Brain microvascular endothelial cell (primary cell): ENCODE measurements at regions not wholly inside any gene's neighbourhood (a gene's known extent, or its start where the extent isn't known, plus 50 kb on each side); places are given as distances from the start of the nearest gene placed in this dataset.

Experiments
- DNase-seq: peaks from one replicate; pipeline ENCODE4 v3.0.0-alpha.2; 2020
- H3K27ac ChIP-seq: fragments of 250-450 bp; sonication (Bioruptor Pico); 2 replicates; pipeline ENCODE4 v1.5.1; 2020; ENCODE audit warnings: mild to moderate bottlenecking, moderate library complexity
- H3K27me3 ChIP-seq: fragments of 250-450 bp; sonication (Bioruptor Pico); replicated peaks from 2 replicates; pipeline ENCODE4 v1.5.1; 2020; ENCODE audit warnings: mild to moderate bottlenecking
- H3K36me3 ChIP-seq: fragments of 250-450 bp; sonication (Bioruptor Pico); replicated peaks from 2 replicates; pipeline ENCODE4 v1.5.1; 2020; ENCODE audit warnings: mild to moderate bottlenecking
- H3K4me3 ChIP-seq: 2 replicates; pipeline ENCODE4 v1.5.1; 2011; ENCODE audit warnings: low read depth, mild to moderate bottlenecking, control low read depth, low read length, moderate library complexity
- CTCF ChIP-seq: IDR thresholded peaks from 2 replicates; pipeline ENCODE4 v1.5.1; 2011; ENCODE audit warnings: low read depth, mild to moderate bottlenecking, moderate library complexity, low read length, control low read depth, inconsistent platforms; ENCODE audit errors: missing control alignments
- in situ Hi-C: cut with HindIII; loops from 2 replicates; pipeline ENCODE4 v1.10.0; 2017; ENCODE audit warnings: low sequenced_read_pairs, low pct_ligation_motif_present

DNA sequence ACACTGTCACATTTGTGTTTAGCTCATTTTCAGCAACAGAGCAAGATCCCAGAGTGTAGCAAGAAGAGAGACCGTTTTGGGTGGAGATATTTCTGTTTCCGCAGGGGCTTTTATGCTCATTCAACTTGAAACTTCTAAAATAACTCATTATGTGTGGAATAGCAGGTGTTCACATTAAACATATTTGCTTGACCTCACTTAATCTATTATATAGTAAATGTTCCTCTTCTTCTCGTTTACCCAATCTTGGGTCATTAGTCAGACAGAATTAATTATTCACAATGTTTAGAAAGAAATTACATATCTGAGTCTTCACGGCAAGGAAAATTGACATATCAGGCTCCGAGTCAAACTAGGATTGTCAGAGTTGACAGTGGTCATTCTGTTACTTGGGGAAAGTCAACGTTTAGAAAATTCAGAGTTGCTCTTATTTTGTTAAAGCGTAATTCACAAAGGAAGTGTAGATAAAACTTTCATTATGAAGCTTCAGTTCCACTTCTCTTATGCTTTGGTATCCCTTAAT lies 222.9 kb downstream of the TPRG1 start:
- no peak overlapping the region for H3K4me3 ChIP-seq
- no peaks in the 10 kb centered on the region for H3K36me3 ChIP-seq
- TF ChIP-seq CTCF, result no peak
- no peak overlapping the region for H3K27ac ChIP-seq
- DNase-seq, result no peak
- in situ Hi-C loops, result no loop called here
- no peaks in the 10 kb centered on the region for H3K27me3 ChIP-seq

DNA sequence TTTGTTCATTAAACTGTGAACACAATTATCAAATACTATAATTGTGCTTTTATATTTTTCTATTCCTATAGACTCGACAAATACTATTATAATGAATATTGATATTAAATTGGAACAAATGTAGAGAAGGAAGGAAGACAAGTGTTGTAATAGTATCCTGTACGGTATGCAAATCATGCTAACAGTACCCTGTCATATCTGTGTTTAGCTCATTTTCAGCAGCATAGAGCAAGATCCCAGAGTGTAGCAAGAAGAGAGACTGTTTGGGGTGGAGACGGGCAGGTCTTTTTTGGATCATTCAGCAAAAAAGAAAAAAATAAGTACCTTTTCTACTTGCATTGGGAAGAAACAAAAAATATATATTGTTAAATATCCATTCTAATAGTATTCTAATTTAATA lies 224.1 kb downstream of the TPRG1 start:
- in situ Hi-C loops, result no loop called here
- TF ChIP-seq CTCF, result no peak
- no peaks in the 10 kb centered on the region for H3K36me3 ChIP-seq
- H3K27ac ChIP-seq, result no peak overlapping the region
- H3K4me3 ChIP-seq, result no peak overlapping the region
- no peak for DNase-seq
- no peaks in the 10 kb centered on the region for H3K27me3 ChIP-seq

- in situ Hi-C loops, result no loop called here
- TF ChIP-seq CTCF, result no peak
Observed at GRCh38 chr3:189398656-189399055, 226.9 kb downstream of the TPRG1 start.

GRCh38 chr3:189401196-189401595 lies 229.4 kb downstream of the TPRG1 start:
- no peaks in the 10 kb centered on the region for H3K27me3 ChIP-seq
- no peak for DNase-seq
- no peak overlapping the region for H3K4me3 ChIP-seq
- in situ Hi-C loops, result no loop called here
- TF ChIP-seq CTCF, result no peak
- no peak overlapping the region for H3K27ac ChIP-seq
- no peaks in the 10 kb centered on the region for H3K36me3 ChIP-seq

More at GRCh38 chr3:189398656-189399055, 226.9 kb downstream of the TPRG1 start:
- no peak for DNase-seq
- Histone ChIP-seq H3K27me3 (no peaks in the 10 kb centered on the region), H3K36me3 (no peaks in the 10 kb centered on the region), H3K27ac (no peak overlapping the region), H3K4me3 (no peak overlapping the region)

GRCh38 chr3:189403194-189403593 lies 228.0 kb upstream of the TP63 start:
- no peaks in the 10 kb centered on the region for H3K36me3 ChIP-seq
- H3K27me3 ChIP-seq, result no peaks in the 10 kb centered on the region
- no peak overlapping the region for H3K4me3 ChIP-seq
- in situ Hi-C loops, result no loop called here
- no peak for TF ChIP-seq CTCF
- DNase-seq, result no peak
- H3K27ac ChIP-seq, result no peak overlapping the region

DNA sequence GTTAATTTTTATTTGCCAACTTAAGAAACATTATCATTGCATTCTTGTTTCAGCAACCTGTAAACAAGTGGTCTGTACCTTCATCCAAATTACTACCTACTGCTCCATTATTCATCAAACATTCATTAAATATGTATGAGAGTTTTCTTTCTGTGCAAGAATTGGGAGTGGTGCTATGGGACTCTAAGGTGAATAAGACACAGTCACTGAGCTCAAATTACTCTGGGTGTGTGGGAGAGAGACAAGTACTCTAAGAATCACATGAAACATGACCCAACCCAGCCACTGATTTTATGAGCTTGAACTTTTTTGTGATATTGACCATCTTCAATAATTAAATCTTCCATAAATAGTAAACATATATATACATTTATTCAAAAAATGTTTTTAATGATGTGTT lies 227.2 kb upstream of the TP63 start:
- Histone ChIP-seq H3K27me3 (no peaks in the 10 kb centered on the region), H3K36me3 (no peaks in the 10 kb centered on the region), H3K27ac (no peak overlapping the region), H3K4me3 (no peak overlapping the region)
- in situ Hi-C loops, result no loop called here
- TF ChIP-seq CTCF, result no peak
- no peak for DNase-seq
